CD4-positive, alpha-beta T cell (primary cell): ENCODE measurements at regions not wholly inside any gene's neighbourhood (a gene's known extent, or its start where the extent isn't known, plus 50 kb on each side); places are given as distances from the start of the nearest gene placed in this dataset.
A peak's percentile ranks its signal among the peaks of the same experiment; 100 is the strongest.

Experiments
- ATAC-seq: fragments of 200-7000 bp; cut with Tn5 transposase; one replicate; pipeline ENCODE4 v1.10.0; 2022; ENCODE audit warnings: mild to moderate bottlenecking; ENCODE audit not compliant: poor library complexity
- CTCF ChIA-PET: fragments of 350-600 bp; sonication (Branson Sonifier 250); formaldehyde crosslinking; loops from one replicate; lab custom pipeline; 2021; ENCODE audit warnings: antibody characterized with exemption, inconsistent platforms; lab: Charles Lee
- POLR2A ChIA-PET: fragments of 350-600 bp; sonication (Branson Sonifier 250); formaldehyde crosslinking; loops from one replicate; lab custom pipeline; 2021; ENCODE audit warnings: antibody characterized with exemption, inconsistent platforms; lab: Charles Lee
- DNase-seq, 14 experiments: peaks; one replicate each; pipeline ENCODE4 v3.0.0-alpha.2; 2013 to 2020; ENCODE audit warnings: mixed read lengths in 2 of 14
- H3K27ac ChIP-seq, 2 donors: one replicate each; pipeline versions ENCODE4 v1.5.1 to v1.7.0; 2013; ENCODE audit warnings: low read length in 2 of 2, low read depth in 1 of 2, mild to moderate bottlenecking in 1 of 2
- H3K27me3 ChIP-seq, 2 experiments: 1 replicate in 1 of 2; 2 replicates in 1 of 2; pipeline versions ENCODE4 v1.6.1 to v1.7.0; 2013; ENCODE audit warnings: low read length in 2 of 2, control low read depth in 1 of 2, mild to moderate bottlenecking in 1 of 2, moderate library complexity in 1 of 2; ENCODE audit not compliant: insufficient read depth in 2 of 2, control insufficient read depth in 1 of 2
- H3K36me3 ChIP-seq: one replicate; pipeline ENCODE4 v1.6.1; 2013; ENCODE audit warnings: low read length, control low read depth; ENCODE audit not compliant: insufficient read depth
- H3K4me1 ChIP-seq: one replicate; pipeline ENCODE4 v1.6.1; 2013; ENCODE audit warnings: low read length, control low read depth; ENCODE audit not compliant: insufficient read depth
- H3K4me3 ChIP-seq: one replicate; pipeline ENCODE4 v1.5.1; 2013; ENCODE audit warnings: mild to moderate bottlenecking, low read length, moderate library complexity
- H3K9me3 ChIP-seq, 2 experiments: 1 replicate in 1 of 2; 2 replicates in 1 of 2; pipeline versions ENCODE4 v1.6.1 to v1.7.0; 2013; ENCODE audit warnings: low read length in 2 of 2, mild to moderate bottlenecking in 2 of 2, control low read depth in 1 of 2, moderate library complexity in 1 of 2; ENCODE audit not compliant: control insufficient read depth in 1 of 2, insufficient read depth in 1 of 2
- H3K27ac Mint-ChIP-seq: one replicate; pipeline ENCODE4 v1.8.0; 2020; ENCODE audit warnings: mixed read lengths
- H3K27me3 Mint-ChIP-seq: one replicate; pipeline ENCODE4 v1.8.0; 2021; ENCODE audit warnings: mixed read lengths
- H3K36me3 Mint-ChIP-seq: one replicate; pipeline ENCODE4 v1.8.0; 2021; ENCODE audit warnings: low read depth, mixed read lengths
- H3K4me1 Mint-ChIP-seq: one replicate; pipeline ENCODE4 v1.8.0; 2021; ENCODE audit warnings: low read depth, mixed read lengths
- H3K4me3 Mint-ChIP-seq: one replicate; pipeline ENCODE4 v1.8.0; 2020; ENCODE audit warnings: mild to moderate bottlenecking, mixed read lengths
- H3K9me3 Mint-ChIP-seq: one replicate; pipeline ENCODE4 v1.8.0; 2020; ENCODE audit warnings: mixed read lengths
- intact Hi-C, 2 experiments: fragments of 100-400 bp; cut with DNase I in 1 of 2; cut with micrococcal nuclease in 1 of 2; formaldehyde crosslinking; loops; one replicate each; pipeline versions ENCODE4 v1.15.1 to v1.9.0; 2023 to 2025; cut with DNase I, micrococcal nuclease
- TF ChIP-seq, protein P1 (sequence below): fragments of 200-600 bp; IDR thresholded peaks from one replicate; pipeline ENCODE4 v1.8.0; 2022; ENCODE audit warnings: antibody characterized with exemption, mild to moderate bottlenecking

DNA sequence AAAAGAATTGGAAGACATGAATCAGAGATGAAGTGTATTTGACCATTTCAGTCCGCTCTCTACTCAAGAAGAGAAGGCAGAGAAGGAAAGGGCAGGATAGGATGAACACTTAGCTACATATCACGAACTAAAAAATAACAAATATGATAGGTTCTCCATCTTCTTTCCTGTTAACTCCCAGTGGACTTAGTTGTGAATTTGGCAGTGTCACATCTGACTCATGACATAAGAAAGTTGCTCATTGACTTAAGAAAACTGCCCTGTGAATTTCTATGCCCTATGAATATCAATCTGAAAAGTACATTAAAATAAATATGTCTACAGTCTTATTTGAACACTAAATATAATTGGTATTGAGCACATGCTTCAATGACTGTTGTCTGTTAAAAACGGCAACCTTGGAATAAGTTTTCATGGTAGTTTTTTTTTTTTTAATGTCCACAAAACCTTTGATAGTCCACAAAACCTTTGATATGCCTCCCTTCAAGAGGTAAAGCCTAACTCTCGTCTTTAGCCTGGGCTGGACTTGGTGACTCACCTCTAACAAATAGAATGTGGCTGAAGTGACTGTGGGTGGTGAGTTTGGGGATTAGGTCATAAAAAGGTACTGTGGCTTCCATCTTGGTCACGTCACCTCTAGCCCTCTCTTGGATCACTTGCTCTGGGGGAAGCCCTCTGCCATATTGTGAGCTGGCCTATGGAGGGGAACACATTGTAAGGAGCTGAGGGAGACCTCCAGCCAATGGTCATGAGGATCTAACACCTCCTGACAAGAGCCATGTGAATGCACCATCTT is 184.7 kb upstream of the S100G start:
- Mint-ChIP-seq H3K4me1 (no peaks in the 10 kb centered on the region), H3K4me3 (no peak overlapping the region), H3K9me3 (no peaks in the 10 kb centered on the region), H3K36me3 (no peaks in the 10 kb centered on the region), H3K27ac (no peak overlapping the region), H3K27me3 (no peaks in the 10 kb centered on the region)
- Histone ChIP-seq H3K4me3 (no peak overlapping the region), H3K27me3 (no peaks in the 10 kb centered on the region), H3K27ac (no peak overlapping the region), H3K4me1 (no peaks in the 10 kb centered on the region), H3K36me3 (no peaks in the 10 kb centered on the region), H3K9me3 (no peaks in the 10 kb centered on the region)
- CTCF ChIA-PET, result no interaction called here
- ATAC-seq (no peak), DNase-seq (no peak)
- intact Hi-C loops, result no loop called here
- POLR2A ChIA-PET, result no interaction called here
- TF ChIP-seq, protein P1, sequence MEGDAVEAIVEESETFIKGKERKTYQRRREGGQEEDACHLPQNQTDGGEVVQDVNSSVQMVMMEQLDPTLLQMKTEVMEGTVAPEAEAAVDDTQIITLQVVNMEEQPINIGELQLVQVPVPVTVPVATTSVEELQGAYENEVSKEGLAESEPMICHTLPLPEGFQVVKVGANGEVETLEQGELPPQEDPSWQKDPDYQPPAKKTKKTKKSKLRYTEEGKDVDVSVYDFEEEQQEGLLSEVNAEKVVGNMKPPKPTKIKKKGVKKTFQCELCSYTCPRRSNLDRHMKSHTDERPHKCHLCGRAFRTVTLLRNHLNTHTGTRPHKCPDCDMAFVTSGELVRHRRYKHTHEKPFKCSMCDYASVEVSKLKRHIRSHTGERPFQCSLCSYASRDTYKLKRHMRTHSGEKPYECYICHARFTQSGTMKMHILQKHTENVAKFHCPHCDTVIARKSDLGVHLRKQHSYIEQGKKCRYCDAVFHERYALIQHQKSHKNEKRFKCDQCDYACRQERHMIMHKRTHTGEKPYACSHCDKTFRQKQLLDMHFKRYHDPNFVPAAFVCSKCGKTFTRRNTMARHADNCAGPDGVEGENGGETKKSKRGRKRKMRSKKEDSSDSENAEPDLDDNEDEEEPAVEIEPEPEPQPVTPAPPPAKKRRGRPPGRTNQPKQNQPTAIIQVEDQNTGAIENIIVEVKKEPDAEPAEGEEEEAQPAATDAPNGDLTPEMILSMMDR, result no peak

DNA sequence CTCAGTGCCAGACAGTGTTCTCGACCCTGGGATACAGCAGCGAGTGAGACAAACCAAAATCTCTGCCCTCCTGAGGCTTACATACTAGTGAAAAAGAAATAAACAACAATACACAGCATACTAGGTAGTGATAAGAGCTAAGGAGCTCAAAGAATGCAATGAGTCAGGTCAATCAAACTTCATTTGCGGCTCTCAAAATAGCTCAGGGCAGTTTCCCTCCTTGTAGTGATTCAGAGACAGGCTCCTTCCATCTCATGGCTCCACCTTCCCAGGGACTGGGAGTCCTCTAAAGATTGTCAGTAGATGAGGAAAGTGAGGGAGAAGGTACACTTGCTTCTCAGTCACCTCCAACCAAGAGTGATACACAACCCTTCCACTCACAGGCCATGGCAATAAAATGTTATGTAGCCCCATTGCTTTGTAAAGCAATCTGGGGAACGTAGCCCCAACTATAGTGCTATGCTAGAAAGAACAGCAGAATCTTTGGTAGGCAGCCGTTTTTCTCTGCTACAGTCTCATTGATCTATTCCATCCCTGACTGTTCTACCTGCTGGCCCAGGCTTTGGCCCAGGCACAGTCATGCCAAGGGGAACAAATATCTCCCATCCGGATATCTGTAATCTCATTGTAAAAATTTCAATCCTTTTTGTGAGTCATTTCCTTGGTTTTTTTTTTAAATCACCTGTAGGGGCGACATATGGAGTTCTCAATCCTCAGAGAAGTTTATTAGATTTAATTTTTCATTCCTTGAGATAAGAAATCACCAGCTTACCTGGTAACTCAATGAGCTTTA is 183.1 kb upstream of the S100G start:
- H3K4me3 Mint-ChIP-seq, result no peak overlapping the region
- Histone ChIP-seq H3K27ac (no peak overlapping the region), H3K27me3 (no peaks in the 10 kb centered on the region), H3K36me3 (no peaks in the 10 kb centered on the region), H3K4me3 (no peak overlapping the region), H3K4me1 (no peaks in the 10 kb centered on the region), H3K9me3 (no peaks in the 10 kb centered on the region)
- ChIA-PET POLR2A (no interaction called here), CTCF (no interaction called here)
- H3K36me3 Mint-ChIP-seq, result no peaks in the 10 kb centered on the region
- intact Hi-C loops, result no loop called here
- no peak for DNase-seq
- H3K9me3 Mint-ChIP-seq, result no peaks in the 10 kb centered on the region
- H3K27ac Mint-ChIP-seq, result no peak overlapping the region
- H3K4me1 Mint-ChIP-seq, result peaks cover 4% of the 10 kb centered on the region
- no peak for ATAC-seq
- no peaks in the 10 kb centered on the region for H3K27me3 Mint-ChIP-seq
- TF ChIP-seq, protein P1, result no peak

DNA sequence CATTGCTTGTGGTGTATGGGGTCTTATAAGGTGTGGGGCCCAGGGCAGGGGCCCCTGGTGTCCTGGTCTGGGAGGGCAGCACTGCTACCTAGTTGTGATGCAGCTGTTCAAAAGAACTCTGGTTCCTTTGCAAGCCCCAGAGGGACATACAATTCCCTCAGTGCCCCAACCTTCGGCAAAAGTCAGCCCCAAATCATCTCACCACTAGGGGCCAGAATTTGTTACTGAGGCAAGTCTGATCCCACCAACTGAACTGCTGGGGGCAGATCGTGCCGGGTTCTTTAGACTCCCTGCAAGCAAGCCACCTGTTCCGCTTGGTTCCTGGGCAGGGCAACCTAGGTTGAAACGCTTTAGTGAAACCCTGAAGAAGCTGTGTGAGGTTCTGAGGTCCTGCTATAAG is 180.1 kb upstream of the S100G start:
- ATAC-seq (no peak), DNase-seq (peak in 1 of 14 experiments; percentile 6)
- Histone ChIP-seq H3K27ac (no peak overlapping the region), H3K4me3 (no peak overlapping the region), H3K27me3 (no peaks in the 10 kb centered on the region), H3K9me3 (no peaks in the 10 kb centered on the region), H3K36me3 (no peaks in the 10 kb centered on the region), H3K4me1 (no peaks in the 10 kb centered on the region)
- Mint-ChIP-seq H3K36me3 (no peaks in the 10 kb centered on the region), H3K4me3 (no peak overlapping the region), H3K27me3 (no peaks in the 10 kb centered on the region), H3K27ac (no peak overlapping the region), H3K9me3 (no peaks in the 10 kb centered on the region), H3K4me1 (peaks cover 4% of the 10 kb centered on the region)
- TF ChIP-seq, protein P1, result no peak
- POLR2A ChIA-PET, result no interaction called here
- intact Hi-C loops, result no loop called here
- CTCF ChIA-PET, result no interaction called here
